Spleen (tissue), 11 donors: ENCODE measurements at regions not wholly inside any gene's neighbourhood (a gene's known extent, or its start where the extent isn't known, plus 50 kb on each side); places are given as distances from the start of the nearest gene placed in this dataset.

ENCODE experiments used
- DNase-seq: peaks from one replicate; pipeline ENCODE4 v3.0.0-alpha.2; 2020
- H3K27ac ChIP-seq, 8 donors: fragments of 200-600 bp; sonication (generic) in 7 of 8; 1 replicate in 4 of 8; 2 replicates in 4 of 8; pipeline versions ENCODE4 v1.5.0 to v1.8.0; 2016 to 2021; ENCODE audit warnings: inconsistent platforms in 4 of 8, mild to moderate bottlenecking in 4 of 8, moderate library complexity in 1 of 8
- H3K27me3 ChIP-seq, 7 donors: fragments of 200-600 bp; sonication (generic) in 6 of 7; replicated peaks in 1 of 7; 1 replicate in 4 of 7; 2 replicates in 3 of 7; pipeline versions ENCODE4 v1.5.0 to v1.8.0; 2016 to 2021; ENCODE audit warnings: inconsistent platforms in 3 of 7, mild to moderate bottlenecking in 1 of 7
- H3K36me3 ChIP-seq, 6 donors: fragments of 200-600 bp; sonication (generic) in 5 of 6; 1 replicate in 4 of 6; 2 replicates in 2 of 6; pipeline versions ENCODE4 v1.5.0 to v1.8.0; 2016 to 2021; ENCODE audit warnings: inconsistent platforms in 2 of 6
- H3K4me1 ChIP-seq, 6 donors: fragments of 200-600 bp; sonication (generic) in 5 of 6; 1 replicate in 3 of 6; 2 replicates in 3 of 6; pipeline versions ENCODE4 v1.5.0 to v1.8.0; 2016 to 2021; ENCODE audit warnings: inconsistent platforms in 3 of 6
- H3K4me3 ChIP-seq, 8 donors: fragments of 200-600 bp; sonication (generic) in 7 of 8; 1 replicate in 4 of 8; 2 replicates in 4 of 8; pipeline versions ENCODE4 v1.5.0 to v1.8.0; 2016 to 2021; ENCODE audit warnings: inconsistent platforms in 4 of 8, mild to moderate bottlenecking in 4 of 8, moderate library complexity in 2 of 8
- H3K9me3 ChIP-seq, 8 donors: fragments of 200-600 bp; sonication (generic) in 7 of 8; 1 replicate in 4 of 8; 2 replicates in 4 of 8; pipeline versions ENCODE4 v1.5.0 to v1.8.0; 2016 to 2021; ENCODE audit warnings: inconsistent platforms in 4 of 8
- CTCF ChIP-seq, 11 experiments: fragments of 200-600 bp in 7 of 11; fragments of 450-650 bp in 4 of 11; sonication (generic) in 4 of 11; IDR thresholded peaks in 8 of 11; conservative IDR thresholded peaks in 3 of 11; 1 replicate in 7 of 11; 2 replicates in 4 of 11; pipeline versions ENCODE4 v1.4.0 to v1.8.0; 2016 to 2021; ENCODE audit warnings: antibody characterized with exemption in 11 of 11, inconsistent platforms in 4 of 11, mild to moderate bottlenecking in 1 of 11
- POLR2A ChIP-seq, 3 donors: fragments of 450-650 bp; IDR thresholded peaks; one replicate each; pipeline ENCODE4 v1.5.1; 2017; ENCODE audit warnings: antibody characterized with exemption in 3 of 3, mild to moderate bottlenecking in 1 of 3
- POLR2AphosphoS5 ChIP-seq, 3 donors: sonication (generic); formaldehyde crosslinking; IDR thresholded peaks; one replicate each; pipeline ENCODE4 v1.5.1; 2017; ENCODE audit warnings: antibody characterized with exemption in 3 of 3
- WGBS, 5 donors: extraction: QIAGEN DNeasy Blood & Tissue Kit in 3 of 5; methylation state at CpG; one replicate each; pipeline versions ENCODE4 v1.1.5 to v1.1.7; 2013 to 2018; 5-methylcytosine and 5-hydroxymethylcytosine counted together
- intact Hi-C: fragments of 100-400 bp; cut with DNase I; formaldehyde crosslinking; loops from one replicate; pipeline ENCODE4 v1.15.0; 2023; ENCODE audit warnings: low total_unique reads
- donor health status: healthy with polysubstance abuse.
- donor health status: DM: no; HTN: no; CAD: no; lungs with moderate emphysema.
- donor health status: DM: no; HTN: no; CAD: no.
- donor health status: Bipolar disorder and iron deficiency.
- donor health status: healthy.
- donor health status: DM: no; HTN: no; CAD: no.
- donor health status: DM: yes; HTN: yes; CAD: no.

DNA sequence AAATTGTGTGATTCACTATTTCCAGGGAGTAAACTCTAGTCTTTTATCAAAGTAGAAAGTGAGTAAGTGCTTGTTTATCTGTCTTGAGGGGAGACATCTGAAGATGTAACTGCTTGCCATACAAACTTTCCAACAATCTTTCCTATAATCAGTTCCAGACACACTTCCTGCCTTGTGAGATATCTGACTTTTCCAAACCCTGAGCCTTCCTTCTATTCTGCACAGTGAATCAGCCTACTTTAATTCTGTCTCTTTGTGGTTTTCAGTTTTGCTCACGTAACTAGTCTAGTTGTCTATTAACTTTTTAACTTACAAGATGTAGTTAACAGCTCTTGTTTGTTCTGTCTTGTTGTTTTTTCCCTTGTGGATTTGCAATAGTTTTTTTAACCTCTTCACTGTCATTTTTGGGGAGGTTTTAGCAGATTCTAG, 947.8 kb downstream of the C4orf33 start:
- H3K36me3 ChIP-seq: no peaks in the 10 kb centered on the region
- no peaks in the 10 kb centered on the region for H3K4me1 ChIP-seq
- TF ChIP-seq CTCF (IDR thresholded peaks at IDR 0.05 in 8 of 11, conservative IDR thresholded peaks at IDR 0.05 in 3 of 11) (no peak), POLR2AphosphoS5 (IDR thresholded peaks at IDR 0.05) (no peak), POLR2A (IDR thresholded peaks at IDR 0.05) (no peak)
- intact Hi-C loops: no loop called here
- no peaks in the 10 kb centered on the region for H3K9me3 ChIP-seq
- H3K27me3 ChIP-seq: no peaks in the 10 kb centered on the region
- no peak for DNase-seq
- 32 to 45% (median 41%) methylated on average over 1 of the region's 1 CpG for WGBS, 5 donors
- no peak overlapping the region for H3K27ac ChIP-seq
- H3K4me3 ChIP-seq: no peak overlapping the region

DNA sequence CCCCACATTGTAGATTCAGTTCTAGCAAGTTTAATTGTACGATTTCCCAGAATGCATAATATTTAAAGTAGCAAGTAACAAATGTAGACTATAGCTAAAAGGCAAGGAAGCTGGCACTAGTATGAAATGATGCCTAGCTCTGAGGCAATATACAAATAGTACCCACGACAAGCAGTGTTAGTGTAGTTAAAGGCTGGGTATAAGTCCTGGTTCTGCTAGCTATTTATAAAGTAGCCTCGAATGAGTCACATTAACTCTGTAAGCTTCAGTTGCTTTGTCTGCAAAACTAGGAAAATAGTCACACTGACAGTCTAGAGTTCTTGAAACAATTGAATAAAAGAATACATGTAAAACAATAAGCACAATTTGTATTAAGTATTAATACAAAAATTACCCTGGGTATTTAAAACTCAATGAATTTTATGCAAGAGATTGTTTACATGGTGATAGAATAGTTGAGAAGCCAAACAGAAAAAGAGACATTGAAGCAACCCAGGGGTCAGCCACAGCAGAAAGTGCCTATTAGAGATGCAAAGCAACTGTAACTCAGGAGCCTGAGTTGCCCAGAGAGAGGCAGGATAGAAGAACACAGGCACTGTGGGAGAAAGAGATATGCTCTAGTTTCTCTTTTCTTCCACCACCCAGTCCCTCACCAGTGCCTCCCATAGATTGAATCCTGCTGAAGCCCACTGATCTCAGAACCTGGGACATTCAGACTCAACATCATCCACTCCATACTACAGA, 949.0 kb downstream of the C4orf33 start:
- no peaks in the 10 kb centered on the region for H3K4me1 ChIP-seq
- no peaks in the 10 kb centered on the region for H3K27me3 ChIP-seq
- intact Hi-C loops: no loop called here
- WGBS, 5 donors: 65 to 90% (median 78%) methylated on average over 3 of the region's 3 CpGs
- DNase-seq: no peak
- H3K4me3 ChIP-seq: no peak overlapping the region
- no peaks in the 10 kb centered on the region for H3K9me3 ChIP-seq
- H3K36me3 ChIP-seq: no peaks in the 10 kb centered on the region
- no peak for TF ChIP-seq CTCF (IDR thresholded peaks at IDR 0.05 in 8 of 11, conservative IDR thresholded peaks at IDR 0.05 in 3 of 11)
- no peak for TF ChIP-seq POLR2AphosphoS5 (IDR thresholded peaks at IDR 0.05)
- no peak for TF ChIP-seq POLR2A (IDR thresholded peaks at IDR 0.05)
- H3K27ac ChIP-seq: no peak overlapping the region

DNA sequence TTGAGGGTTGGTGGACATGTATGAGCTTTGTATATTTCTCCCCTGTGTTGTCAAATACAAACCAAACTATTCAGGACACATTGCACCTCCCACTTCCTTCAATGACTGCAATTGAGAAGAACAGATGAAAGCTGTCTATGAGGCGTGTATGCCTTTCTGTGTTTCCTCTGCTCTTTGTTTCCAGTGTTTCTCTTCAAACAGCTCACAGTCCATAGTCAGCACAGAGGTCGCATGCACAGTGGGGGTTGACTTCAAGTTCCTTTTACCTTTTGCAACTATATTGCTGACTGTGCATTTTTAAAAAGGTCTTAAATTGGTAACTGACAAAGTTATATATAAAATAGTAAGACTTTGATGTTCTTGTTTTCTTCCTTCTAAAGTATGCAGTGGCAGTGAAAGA, 957.8 kb downstream of the C4orf33 start:
- DNase-seq: no peak
- Histone ChIP-seq H3K27me3 (no peaks in the 10 kb centered on the region), H3K27ac (no peak overlapping the region), H3K4me3 (no peak overlapping the region), H3K4me1 (no peaks in the 10 kb centered on the region), H3K9me3 (peaks cover 0 to 19% (median 0%) of the 10 kb centered on the region in 8 donors), H3K36me3 (no peaks in the 10 kb centered on the region)
- intact Hi-C loops: no loop called here
- TF ChIP-seq CTCF (IDR thresholded peaks at IDR 0.05 in 8 of 11, conservative IDR thresholded peaks at IDR 0.05 in 3 of 11) (no peak), POLR2A (IDR thresholded peaks at IDR 0.05) (no peak), POLR2AphosphoS5 (IDR thresholded peaks at IDR 0.05) (no peak)
- WGBS, 5 donors: 47 to 62% (median 54%) methylated on average over 2 of the region's 2 CpGs

DNA sequence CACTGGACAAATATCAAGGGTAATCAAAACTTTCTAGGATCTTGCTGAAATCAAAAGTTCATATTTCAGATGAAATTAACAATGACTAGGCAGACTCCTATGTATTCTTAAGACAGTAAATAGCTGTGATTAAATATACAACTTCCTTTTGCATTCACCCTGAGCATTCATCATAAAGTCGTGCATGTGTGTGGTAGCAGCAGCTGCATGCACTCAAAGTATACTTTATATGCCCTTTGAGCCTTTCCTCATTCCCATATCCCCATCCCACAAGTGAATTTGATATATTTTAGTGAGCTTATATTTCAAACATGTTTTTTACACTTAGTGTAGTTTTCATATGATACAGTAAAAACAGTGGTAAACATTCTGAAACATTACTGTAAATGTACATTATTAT, 959.0 kb downstream of the C4orf33 start:
- DNase-seq: no peak
- intact Hi-C loops: no loop called here
- H3K36me3 ChIP-seq: no peaks in the 10 kb centered on the region
- H3K4me3 ChIP-seq: no peak overlapping the region
- no peaks in the 10 kb centered on the region for H3K4me1 ChIP-seq
- WGBS, 5 donors: 52 to 72% (median 67%) methylated on average over 1 of the region's 1 CpG
- TF ChIP-seq POLR2A (IDR thresholded peaks at IDR 0.05) (no peak), CTCF (IDR thresholded peaks at IDR 0.05 in 8 of 11, conservative IDR thresholded peaks at IDR 0.05 in 3 of 11) (no peak), POLR2AphosphoS5 (IDR thresholded peaks at IDR 0.05) (no peak)
- peaks cover 0 to 19% (median 0%) of the 10 kb centered on the region in 8 donors for H3K9me3 ChIP-seq
- no peak overlapping the region for H3K27ac ChIP-seq
- H3K27me3 ChIP-seq: no peaks in the 10 kb centered on the region
